Heart right ventricle (tissue), 16 donors: ENCODE measurements at regions not wholly inside any gene's neighbourhood (a gene's known extent, or its start where the extent isn't known, plus 50 kb on each side); places are given as distances from the start of the nearest gene placed in this dataset.

Experiments
- ATAC-seq, 8 donors: fragments of 200-7000 bp; cut with Tn5 transposase; one replicate each; pipeline ENCODE4 v1.9.1; 2020; ENCODE audit warnings: mild to moderate bottlenecking in 8 of 8, moderate library complexity in 8 of 8, moderate number of reproducible peaks in 1 of 8
- DNase-seq, 2 donors: peaks; one replicate each; pipeline ENCODE4 v3.0.0-alpha.2; 2020
- H3K27ac ChIP-seq, 10 donors: fragments of 200-600 bp; sonication (generic) in 2 of 10; one replicate each; pipeline versions ENCODE4 v1.5.0 to v1.8.0; 2020 to 2022; ENCODE audit warnings: mild to moderate bottlenecking in 3 of 10
- H3K27me3 ChIP-seq, 7 donors: fragments of 200-600 bp; one replicate each; pipeline ENCODE4 v1.8.0; 2021 to 2022; ENCODE audit warnings: mild to moderate bottlenecking in 2 of 7
- H3K36me3 ChIP-seq, 9 donors: fragments of 200-600 bp; sonication (generic) in 1 of 9; one replicate each; pipeline versions ENCODE4 v1.5.0 to v1.8.0; 2020 to 2022; ENCODE audit warnings: mild to moderate bottlenecking in 2 of 9
- H3K4me1 ChIP-seq, 9 donors: fragments of 200-600 bp; sonication (generic) in 1 of 9; one replicate each; pipeline versions ENCODE4 v1.5.0 to v1.8.0; 2020 to 2022; ENCODE audit warnings: mild to moderate bottlenecking in 4 of 9
- H3K4me3 ChIP-seq, 10 donors: fragments of 200-600 bp; sonication (generic) in 2 of 10; one replicate each; pipeline versions ENCODE4 v1.5.0 to v1.8.0; 2020 to 2022; ENCODE audit warnings: mild to moderate bottlenecking in 7 of 10, moderate library complexity in 2 of 10
- H3K9me3 ChIP-seq, 11 donors: fragments of 200-600 bp in 10 of 11; sonication (generic) in 2 of 11; one replicate each; pipeline versions ENCODE4 v1.5.0 to v1.8.0; 2013 to 2022; ENCODE audit warnings: mild to moderate bottlenecking in 2 of 11, control low read depth in 1 of 11, moderate library complexity in 1 of 11
- CTCF ChIP-seq, 9 donors: fragments of 200-600 bp; sonication (generic) in 2 of 9; IDR thresholded peaks; one replicate each; pipeline versions ENCODE4 v1.5.0 to v1.8.0; 2021 to 2022; ENCODE audit warnings: antibody characterized with exemption in 9 of 9, mild to moderate bottlenecking in 5 of 9, moderate library complexity in 1 of 9
- WGBS, 2 donors: extraction: QIAGEN DNeasy Blood & Tissue Kit; methylation state at CpG; one replicate each; pipeline ENCODE4 v1.1.7; 2013; ENCODE audit warnings: inconsistent platforms in 1 of 2; 5-methylcytosine and 5-hydroxymethylcytosine counted together
- intact Hi-C, 10 donors: fragments of 100-400 bp; cut with DNase I; formaldehyde crosslinking; loops; one replicate each; pipeline versions ENCODE4 v1.11.1 to v1.14.2; 2022
- donor health status: Arrhythmogenic right ventricular cardiomyopathy.
- donor health status: ischemic (EF 13 %, LVEDD 7.1; RV severe dilation, severe dysfunction).
- donor health status: healthy with polysubstance abuse.
- donor health status: DM: no; HTN: yes; CAD: no.
- donor health status: DM: no; HTN: no; CAD: no.
- donor health status: ischemic (EF 25% LVEDD 6.9; RV normal size, moderate dysfunction).
- donor health status: ischemic (EF 25% LVEDD 5.7; RV mildly dilated, moderate dysfunction).
- donor health status: healthy.
- donor health status: DM: yes; HTN: yes; CAD: no.
- donor health status: Ischemic cardiomyopathy.
- donor health status: ischemic (EF 35%, LVEDD 5.7; RV mildly dilated, moderate dysfunction).
- donor health status: nonischemic (EF 11% LVEDD 7.7; RV severe dilation, severe dysfunction).
- donor health status: DM: yes; HTN: yes; CAD: no.
- donor health status: PGD.
- donor health status: ischemic (EF 29% LVEDD 5.4; RV normal size, mild dysfunction).
- donor health status: nonischemic (EF 23%, LVEDD 6.1; RV moderate dilation, normal function).

GRCh38 chr6:12533586-12533985 is 183.0 kb upstream of the PHACTR1 start:
- H3K36me3 ChIP-seq: no peaks in the 10 kb centered on the region
- DNase-seq (no peak), ATAC-seq (no peak)
- no peaks in the 10 kb centered on the region for H3K9me3 ChIP-seq
- H3K27ac ChIP-seq: no peak overlapping the region
- peaks cover 2 to 29% (median 12%) of the 10 kb centered on the region in 9 donors for H3K4me1 ChIP-seq
- intact Hi-C loops: no loop called here
- WGBS, 2 donors: 85 to 87% methylated on average over 4 of the region's 4 CpGs
- no peaks in the 10 kb centered on the region for H3K27me3 ChIP-seq
- no peak for TF ChIP-seq CTCF (IDR thresholded peaks at IDR 0.05)
- H3K4me3 ChIP-seq: no peak overlapping the region

GRCh38 chr6:12534069-12534853 is 182.3 kb upstream of the PHACTR1 start:
- DNase-seq (no peak), ATAC-seq (no peak)
- no peak for TF ChIP-seq CTCF (IDR thresholded peaks at IDR 0.05)
- Histone ChIP-seq H3K27me3 (no peaks in the 10 kb centered on the region), H3K27ac (no peak overlapping the region), H3K4me3 (no peak overlapping the region), H3K36me3 (no peaks in the 10 kb centered on the region), H3K9me3 (no peaks in the 10 kb centered on the region), H3K4me1 (peaks cover 0 to 29% (median 5%) of the 10 kb centered on the region in 9 donors)
- 65 to 66% methylated on average over 4 of the region's 4 CpGs for WGBS, 2 donors
- intact Hi-C loops: no loop called here

- DNase-seq: no peak
- ATAC-seq: no peak
- H3K27me3 ChIP-seq: no peaks in the 10 kb centered on the region
- H3K27ac ChIP-seq: no peak overlapping the region
- peaks cover 0 to 20% (median 5%) of the 10 kb centered on the region in 9 donors for H3K4me1 ChIP-seq
- H3K9me3 ChIP-seq: no peaks in the 10 kb centered on the region
- WGBS, 2 donors: 83 to 84% methylated on average over 3 of the region's 3 CpGs
- TF ChIP-seq CTCF (IDR thresholded peaks at IDR 0.05): no peak
- H3K36me3 ChIP-seq: no peaks in the 10 kb centered on the region
- no peak overlapping the region for H3K4me3 ChIP-seq
- intact Hi-C loops: no loop called here
Observed at GRCh38 chr6:12535586-12536314, 180.8 kb upstream of the PHACTR1 start.

GRCh38 chr6:12536416-12536815 is 180.2 kb upstream of the PHACTR1 start:
- Histone ChIP-seq H3K4me3 (no peak overlapping the region), H3K27me3 (no peaks in the 10 kb centered on the region), H3K36me3 (no peaks in the 10 kb centered on the region), H3K9me3 (no peaks in the 10 kb centered on the region), H3K4me1 (peaks cover 0 to 20% (median 5%) of the 10 kb centered on the region in 9 donors), H3K27ac (no peak overlapping the region)
- intact Hi-C loops: no loop called here
- DNase-seq (no peak), ATAC-seq (no peak)
- WGBS, 2 donors: 59 to 70% methylated on average over 5 of the region's 5 CpGs
- no peak for TF ChIP-seq CTCF (IDR thresholded peaks at IDR 0.05)
